GM19463 (cell line): ENCODE measurements at regions not wholly inside any gene's neighbourhood (a gene's known extent, or its start where the extent isn't known, plus 50 kb on each side); places are given as distances from the start of the nearest gene placed in this dataset.

Source experiments
- ATAC-seq: cut with Tn5 transposase; IDR thresholded peaks from one replicate; pipeline ENCODE4 v1.9.1; 2021; ENCODE audit warnings: mild to moderate bottlenecking, moderate library complexity; ENCODE audit not compliant: unreplicated experiment

GRCh38 chr18:45255197-45255890, 359.9 kb upstream of the SLC14A2 start:
- ATAC-seq, result no peak

DNA sequence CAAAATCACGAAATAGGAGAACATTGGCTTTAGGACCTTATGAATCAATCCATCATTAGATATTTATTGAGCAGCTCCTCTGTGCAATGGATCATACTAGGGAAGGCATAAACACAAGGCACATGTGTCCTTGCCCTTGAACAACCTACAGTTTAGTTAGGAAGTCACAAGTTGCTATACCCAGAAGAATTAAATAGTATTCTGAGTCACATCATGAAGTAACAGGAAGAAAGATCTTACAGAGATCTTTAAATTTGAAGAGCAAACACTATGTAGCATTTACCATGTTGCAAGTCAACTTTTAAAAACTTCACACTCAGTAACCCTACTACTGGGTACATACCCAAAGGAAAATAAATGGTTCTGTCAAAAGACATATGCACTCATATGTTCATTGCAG, 355.2 kb upstream of the SLC14A2 start:
- no peak for ATAC-seq

GRCh38 chr18:45266023-45266422, 349.3 kb upstream of the SLC14A2 start:
- no peak for ATAC-seq

DNA sequence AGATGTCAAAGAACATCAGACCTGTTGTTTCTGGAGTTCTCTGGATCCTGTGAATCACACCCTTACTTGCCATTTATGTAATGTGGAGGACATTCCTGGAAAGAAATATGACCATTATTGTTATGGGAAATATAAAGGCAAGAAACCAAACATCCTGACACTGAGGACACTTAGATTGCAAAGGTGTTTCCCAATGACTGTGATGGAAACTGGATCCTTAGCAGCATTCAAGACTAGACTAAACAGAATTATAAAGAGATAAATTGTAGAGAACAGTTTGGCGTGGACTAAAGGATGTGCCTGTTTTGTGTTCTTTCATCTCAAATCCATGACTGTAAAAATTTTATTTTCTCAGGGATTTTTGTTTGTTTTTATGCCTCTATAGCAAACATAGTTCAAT, 347.7 kb upstream of the SLC14A2 start:
- no peak for ATAC-seq

DNA sequence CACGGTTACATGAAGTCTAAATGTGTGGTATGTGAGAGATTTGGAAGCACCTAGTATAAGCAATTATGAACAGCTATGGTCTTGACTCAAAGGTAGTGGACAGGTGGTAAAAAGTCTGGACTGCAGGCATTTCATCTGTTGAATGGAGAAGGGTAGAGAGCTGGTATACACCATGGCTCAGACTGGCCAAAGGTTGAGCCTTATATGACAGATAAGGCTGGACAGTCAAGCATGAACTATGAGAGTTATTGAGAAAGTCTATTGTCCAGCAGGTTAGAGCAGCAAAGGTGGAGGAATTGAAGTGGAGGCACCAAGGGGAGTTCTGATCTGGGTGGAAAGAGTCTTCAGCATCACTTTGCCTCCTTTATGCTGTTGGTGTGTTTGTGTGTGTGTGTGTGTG, 346.7 kb upstream of the SLC14A2 start:
- ATAC-seq, result no peak

DNA sequence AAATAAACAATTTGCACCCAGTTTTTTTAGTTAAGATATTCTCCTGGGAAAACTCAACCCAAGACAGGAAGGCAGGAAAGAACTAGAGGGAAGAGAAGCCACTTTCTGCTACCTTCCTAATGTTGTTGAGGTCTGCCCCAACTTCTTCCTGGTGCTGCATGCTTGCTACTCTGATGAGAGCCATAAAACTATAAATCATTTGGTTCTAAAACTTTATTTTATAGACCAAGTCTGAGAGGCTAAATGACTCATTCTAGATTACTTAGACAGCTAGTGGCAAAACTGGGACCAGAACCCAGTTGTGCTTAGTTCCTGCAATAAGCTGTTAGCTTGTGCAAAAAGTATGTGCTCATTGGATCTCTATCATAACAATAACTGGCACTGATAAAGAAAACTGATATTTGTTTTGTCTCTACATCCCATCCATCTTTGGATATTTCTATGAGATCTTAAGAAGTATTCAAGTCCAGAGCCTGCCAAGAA, 344.9 kb upstream of the SLC14A2 start:
- ATAC-seq, result no peak

DNA sequence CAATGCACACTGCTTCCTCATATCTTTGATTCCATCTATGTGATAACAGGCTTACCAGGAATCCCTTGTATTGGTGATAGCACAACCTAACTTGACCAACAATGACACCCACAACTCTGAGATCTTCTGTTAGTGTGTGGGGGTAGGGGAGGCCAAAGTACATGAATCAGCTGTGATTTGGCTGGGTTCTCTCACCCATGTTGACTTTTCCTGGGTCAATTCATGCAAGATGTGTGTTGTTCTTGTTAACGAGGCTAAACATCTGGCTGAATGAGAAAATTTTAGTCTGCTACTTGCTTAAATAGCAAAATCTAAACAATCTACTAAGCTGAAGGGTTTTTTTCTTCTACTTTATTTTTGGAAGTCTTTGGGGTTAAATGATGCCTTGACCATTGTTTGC, 341.2 kb upstream of the SLC14A2 start:
- ATAC-seq, result no peak

DNA sequence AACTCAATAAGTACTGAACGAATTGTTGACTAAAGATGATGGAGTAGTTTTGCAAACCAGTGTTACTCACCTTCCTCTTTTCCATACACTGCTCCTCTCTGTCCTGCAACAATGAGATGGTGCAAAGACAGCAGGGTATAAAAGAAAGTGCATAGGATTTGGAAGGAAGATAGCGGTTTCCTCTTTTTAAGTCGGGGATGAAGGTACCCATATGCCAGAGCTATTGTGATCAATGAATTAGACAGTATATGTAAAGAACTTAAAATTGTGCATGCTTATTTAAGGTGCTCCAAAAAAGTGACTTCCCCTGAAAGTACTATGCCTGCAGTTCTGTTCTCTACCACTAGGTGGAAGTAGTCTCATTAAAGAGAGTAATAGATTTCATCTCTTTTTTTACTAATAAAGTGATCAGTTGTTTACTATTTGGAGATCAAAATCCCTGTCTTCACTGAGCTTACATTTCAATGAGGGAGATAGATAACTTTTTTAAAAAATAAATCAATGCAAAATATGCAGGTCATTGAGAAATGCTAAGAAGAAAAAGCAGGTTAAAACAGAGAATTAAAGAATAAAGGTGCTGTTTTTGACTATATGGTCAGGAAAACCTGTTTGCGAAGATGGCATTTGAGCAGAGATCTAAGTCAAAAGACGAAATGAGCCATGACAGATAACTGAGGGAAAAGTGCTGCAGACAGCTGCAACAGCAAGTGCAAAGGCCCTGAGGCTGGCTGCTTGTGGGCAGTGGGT, 339.7 kb upstream of the SLC14A2 start:
- ATAC-seq, result no peak

GRCh38 chr18:45276878-45277277, 338.4 kb upstream of the SLC14A2 start:
- no peak for ATAC-seq

DNA sequence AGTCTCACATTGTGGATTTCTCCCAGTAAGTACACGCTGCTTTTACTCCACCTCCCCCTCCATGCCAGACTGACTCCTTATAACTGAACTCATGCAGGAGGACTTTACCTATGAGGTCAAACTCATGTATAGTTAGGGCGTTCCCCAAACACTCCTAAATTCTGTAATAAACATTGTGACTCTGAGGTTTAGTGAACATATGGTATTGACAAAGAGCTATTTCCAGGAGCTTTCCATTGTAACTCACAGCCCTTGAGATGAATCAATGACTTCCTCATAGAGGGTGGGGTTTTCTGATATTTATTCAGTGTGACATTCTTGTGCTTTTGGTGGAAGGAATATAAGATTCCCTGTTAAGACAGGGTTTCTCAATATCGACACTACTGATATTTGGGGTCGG, 337.4 kb upstream of the SLC14A2 start:
- no peak for ATAC-seq

DNA sequence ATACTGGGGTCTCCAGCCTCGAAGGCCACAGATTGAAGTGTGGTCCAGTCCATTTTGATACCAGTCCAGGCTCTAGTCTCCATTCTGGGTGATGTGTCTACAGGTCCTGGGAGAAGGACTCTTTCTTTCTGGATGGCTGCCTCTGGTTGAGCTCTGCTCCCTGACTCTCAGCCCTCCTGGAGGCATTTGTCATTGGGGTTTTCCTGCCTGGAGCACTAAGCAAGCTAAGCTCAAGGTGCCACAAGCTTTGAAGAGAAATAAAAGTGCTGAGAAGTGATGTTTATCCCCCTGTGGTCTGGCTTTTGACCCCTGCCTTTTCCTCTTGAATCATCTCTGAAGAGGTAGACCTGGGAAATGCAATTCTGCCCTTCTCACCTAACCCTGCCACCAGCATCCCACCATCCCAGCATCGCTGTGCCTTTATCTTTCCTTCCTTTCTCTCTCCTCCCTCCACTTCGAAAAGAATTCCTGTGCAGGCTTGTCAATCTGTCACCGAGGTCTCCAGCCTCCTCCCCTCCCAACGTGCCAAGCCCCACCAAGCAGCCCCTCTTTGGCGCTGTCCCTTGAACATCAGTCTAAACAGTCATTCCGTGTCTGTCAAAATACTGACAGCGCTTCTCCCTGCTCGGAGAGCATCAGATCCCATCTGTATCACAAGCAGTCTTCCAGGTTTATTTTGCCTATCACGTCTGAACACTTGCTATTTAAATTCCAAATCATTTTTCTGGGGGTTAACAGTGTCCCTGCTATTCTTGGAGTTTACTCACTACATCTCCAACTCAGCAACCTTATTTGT, 334.6 kb upstream of the SLC14A2 start:
- no peak for ATAC-seq

GRCh38 chr18:45282101-45282812, 333.0 kb upstream of the SLC14A2 start:
- ATAC-seq, result no peak

- no peak for ATAC-seq
These were observed 331.1 kb upstream of the SLC14A2 start for GRCh38 chr18:45284174-45284573.

DNA sequence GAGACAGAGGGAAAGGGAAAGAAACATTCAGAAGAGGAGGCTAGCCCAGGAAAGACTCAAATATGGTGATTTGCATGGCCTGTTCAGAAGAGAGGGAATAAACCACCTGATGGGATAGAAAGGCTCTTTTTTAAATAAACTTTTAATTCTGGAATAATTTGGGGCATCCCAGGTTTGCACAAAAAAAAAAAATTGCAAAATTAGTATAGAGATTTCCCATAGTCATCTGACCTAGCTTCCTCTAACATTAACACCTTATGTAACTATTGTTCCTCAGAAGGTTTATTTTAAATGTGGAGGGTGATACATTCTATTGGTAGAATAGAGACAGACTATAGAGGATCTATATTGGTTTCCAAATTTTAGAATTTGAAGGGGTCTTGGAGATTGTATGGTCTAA, 330.4 kb upstream of the SLC14A2 start:
- no peak for ATAC-seq

DNA sequence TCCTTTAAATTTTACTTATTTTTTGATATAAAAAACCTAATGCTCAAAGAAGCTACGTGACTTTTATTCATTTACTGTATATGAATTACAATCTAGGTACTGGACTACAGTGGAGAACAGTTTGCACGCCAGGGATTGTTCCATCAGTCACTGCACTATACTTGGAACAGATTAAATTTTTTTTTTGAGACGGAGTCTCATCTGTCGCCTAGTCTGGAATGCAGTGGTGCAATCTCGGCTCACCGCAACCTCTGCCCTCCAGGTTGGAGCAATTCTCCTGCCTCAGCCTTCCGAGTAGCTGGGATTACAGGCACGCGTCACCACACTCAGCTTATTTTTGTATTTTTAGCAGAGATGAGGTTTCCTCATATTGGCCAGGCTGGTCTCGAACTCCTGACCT, 330.0 kb upstream of the SLC14A2 start:
- no peak for ATAC-seq

- no peak for ATAC-seq
These were observed 328.8 kb upstream of the SLC14A2 start for GRCh38 chr18:45286431-45286830.

DNA sequence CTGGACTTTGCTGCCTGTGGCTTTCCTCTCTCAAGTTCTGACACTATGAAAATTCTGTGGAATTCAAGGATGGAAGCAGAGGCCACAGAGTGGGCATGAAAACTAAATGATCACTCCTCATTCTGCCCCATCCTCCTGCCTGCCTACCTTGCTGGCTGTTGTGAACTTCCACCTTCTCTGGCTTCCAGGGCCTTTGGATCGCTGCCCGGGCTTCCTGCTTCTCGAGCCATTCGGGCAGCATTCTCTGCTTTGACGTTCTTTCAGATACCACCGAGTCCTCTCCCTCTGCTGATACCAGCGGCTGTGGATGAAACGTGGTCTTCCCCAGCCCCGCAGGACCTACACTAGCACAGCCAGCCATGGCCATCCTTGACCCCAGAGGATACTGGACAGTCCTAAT, 327.7 kb upstream of the SLC14A2 start:
- no peak for ATAC-seq

DNA sequence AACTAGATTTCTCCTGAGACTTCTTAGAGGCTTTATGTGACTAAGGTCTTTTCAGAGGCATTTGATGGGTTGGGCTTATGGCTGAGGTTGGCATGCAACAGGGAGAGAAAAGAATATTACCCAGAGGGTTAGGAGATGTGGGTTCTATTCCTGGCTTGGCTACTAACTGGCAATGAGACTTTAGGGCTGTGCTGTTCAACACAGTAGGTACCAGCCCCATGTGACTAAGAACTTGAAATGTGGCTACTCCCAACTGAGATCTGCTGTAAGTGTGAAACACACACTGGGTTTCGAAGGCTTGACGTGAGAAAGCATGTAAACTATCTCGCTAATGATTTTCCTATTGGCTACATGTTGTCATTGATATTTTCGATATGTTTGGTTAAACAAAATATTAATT, 324.9 kb upstream of the SLC14A2 start:
- ATAC-seq, result no peak

DNA sequence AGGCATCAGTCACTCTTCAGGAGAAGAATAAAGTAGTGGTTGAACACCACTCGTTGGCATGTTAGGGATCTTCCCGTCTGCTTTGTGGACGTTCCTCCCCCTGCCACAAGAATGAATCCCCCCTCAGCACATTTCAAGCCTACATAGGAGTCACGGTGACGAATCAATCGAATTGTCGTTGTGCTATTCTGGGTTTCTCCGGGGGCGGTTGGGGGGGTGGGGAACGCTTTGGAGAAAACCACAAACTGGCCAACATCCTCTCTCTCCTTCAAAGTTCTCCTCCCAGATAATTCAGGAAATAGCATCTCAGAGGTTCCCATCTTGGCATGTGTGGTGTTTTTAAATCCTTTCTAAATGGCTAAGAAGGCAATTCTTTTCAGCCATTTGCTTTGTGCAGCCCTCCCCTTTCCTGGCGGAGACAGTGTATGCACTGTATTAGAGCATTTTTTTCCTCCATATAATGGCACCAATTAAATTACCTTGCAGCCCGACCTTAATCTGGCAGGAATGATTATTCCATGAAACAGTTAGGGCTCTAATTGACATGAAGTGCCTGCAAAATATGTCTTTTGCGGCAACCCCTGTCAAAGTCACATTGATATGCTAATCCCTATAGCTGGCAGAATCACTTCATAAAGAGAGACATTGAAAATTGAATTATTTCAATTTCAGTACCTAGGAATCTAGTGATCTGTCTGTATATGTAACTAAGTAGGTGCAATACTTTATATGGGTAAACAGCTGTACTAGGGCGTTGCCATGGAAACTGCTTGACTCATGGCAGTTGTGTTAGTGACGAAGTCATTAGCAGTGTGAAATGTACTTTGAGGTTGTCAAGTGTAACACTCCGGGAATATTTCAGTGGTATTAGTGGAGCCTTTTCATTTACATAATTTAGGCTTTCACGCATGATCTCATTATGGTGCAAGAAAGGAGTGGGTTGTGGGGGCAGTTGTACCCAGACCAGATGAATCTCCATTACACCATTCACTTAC, 323.4 kb upstream of the SLC14A2 start:
- ATAC-seq, result no peak

DNA sequence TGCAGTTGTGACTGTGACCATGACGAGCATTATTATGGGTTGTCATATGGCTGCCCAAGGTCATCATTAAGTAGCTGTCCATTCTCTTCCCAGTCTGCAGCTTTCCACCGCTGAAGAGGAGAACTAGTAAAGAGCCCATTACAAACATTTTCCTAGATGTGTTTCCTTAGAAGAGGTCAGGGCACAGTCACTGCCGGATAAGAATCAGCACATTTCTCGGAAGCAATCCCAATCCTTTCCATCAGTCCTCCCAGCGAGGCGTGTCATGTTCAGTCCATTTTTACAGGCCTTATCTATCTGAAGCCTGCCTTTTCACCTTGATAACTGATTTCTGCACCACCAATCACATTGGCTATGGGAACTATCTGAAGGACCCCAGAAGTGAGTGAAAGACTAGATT, 319.9 kb upstream of the SLC14A2 start:
- no peak for ATAC-seq
